Fibroblast of upper back skin (primary cell): ENCODE measurements at regions not wholly inside any gene's neighbourhood (a gene's known extent, or its start where the extent isn't known, plus 50 kb on each side); places are given as distances from the start of the nearest gene placed in this dataset.
"Not testable (repeated sequence)": the region's sequence is repeated elsewhere in the genome, so short reads cannot be mapped to it uniquely, and the experiment has no call there.

Source experiments
- DNase-seq: peaks from one replicate; pipeline ENCODE4 v3.0.0-alpha.2; 2013

DNA sequence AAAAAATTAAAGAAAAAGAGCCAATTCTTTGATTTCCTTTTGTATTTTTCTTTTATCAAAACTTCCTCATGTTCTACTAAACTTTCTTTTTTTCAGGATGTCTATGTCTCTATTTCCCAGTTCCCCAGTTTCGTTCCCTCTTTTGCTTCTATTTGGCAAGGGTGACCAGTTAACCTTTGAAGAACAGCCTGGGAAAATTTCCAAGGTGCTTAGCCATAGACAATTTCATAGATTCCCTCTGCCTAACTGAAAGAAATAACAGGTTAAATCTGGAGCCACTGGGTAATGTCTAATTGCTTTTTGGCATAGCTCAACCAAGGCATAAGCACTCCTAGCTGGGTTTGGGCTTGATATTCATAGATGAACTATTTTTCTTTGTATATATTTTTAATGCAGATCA lies 272.3 kb downstream of the ADGRL2 start:
- DNase-seq, result no peak

DNA sequence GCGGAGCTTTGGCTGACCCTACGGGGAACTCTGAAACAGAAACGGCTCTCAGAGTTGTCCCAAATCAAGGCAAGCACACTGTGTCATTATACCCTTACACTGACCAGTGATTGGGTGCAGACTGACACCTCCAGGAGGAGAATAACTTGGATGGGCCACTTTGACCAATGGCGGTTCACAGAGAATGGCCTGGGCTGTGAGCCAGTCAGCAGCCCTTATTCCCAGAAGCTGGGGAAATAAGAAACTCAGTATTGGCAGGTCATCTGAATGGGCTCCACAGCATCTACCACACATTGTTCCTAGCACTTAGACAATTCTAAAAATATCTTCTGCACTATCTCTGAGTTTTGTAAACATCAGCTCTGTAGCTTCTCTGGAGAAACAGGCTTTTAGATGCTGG lies 265.2 kb downstream of the ADGRL2 start:
- DNase-seq, result no peak

DNA sequence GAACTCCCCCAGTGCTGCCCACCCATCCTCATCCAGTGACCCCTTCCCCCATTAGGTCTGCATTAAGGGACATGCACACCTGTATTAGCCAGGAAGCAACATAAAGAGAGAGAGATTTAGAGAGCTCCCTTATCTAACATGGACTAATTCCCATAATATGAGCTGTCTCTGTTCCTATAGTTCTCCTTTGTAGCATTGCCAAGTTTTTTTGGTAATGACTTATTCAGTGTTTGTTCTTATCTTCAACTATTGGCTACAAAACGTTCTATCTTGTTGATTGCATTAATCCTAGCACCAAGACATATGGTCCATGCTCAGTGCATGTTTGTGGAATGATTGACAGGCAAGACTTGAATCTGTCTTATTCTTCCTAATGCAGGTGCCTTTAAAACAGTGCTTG lies 264.0 kb downstream of the ADGRL2 start:
- no peak for DNase-seq

DNA sequence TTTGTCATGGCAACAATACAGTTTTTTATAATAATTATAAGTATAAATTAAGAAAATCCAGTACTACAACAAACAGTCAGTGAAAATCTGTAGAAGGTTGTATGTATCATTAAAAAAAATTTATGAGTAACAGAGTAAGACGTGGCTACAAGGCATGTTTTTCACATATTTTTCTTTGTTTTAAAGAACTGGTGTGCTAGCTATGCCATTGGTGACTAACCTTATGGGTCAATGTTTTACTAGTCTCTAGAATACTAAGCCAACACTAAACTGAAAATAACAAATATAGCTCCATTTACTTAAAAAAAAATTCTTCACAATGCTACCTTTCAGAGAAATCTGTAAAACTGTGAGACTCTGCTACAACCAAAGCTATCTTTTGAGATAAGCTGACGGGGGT lies 261.5 kb downstream of the ADGRL2 start:
- DNase-seq, result no peak

DNA sequence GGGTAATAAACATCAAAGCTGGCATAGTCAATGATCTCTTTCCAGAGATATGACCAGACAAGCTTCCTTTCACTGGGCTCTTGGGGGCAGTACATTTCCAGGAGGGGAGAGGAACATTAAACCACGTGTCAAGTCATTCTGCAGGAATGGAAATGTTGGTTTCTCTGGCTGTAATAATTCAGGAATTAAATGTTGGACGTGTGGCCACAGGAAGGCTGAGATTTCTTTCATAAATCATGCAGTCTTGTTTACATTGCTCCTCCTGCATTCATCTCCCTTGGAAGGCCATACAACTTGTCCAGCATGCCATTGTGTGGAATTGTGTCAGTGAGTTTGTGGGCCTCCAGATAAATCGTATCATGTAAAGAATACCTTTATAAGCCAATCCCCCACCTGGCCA lies 259.2 kb downstream of the ADGRL2 start:
- peak; percentile 61 for DNase-seq

DNA sequence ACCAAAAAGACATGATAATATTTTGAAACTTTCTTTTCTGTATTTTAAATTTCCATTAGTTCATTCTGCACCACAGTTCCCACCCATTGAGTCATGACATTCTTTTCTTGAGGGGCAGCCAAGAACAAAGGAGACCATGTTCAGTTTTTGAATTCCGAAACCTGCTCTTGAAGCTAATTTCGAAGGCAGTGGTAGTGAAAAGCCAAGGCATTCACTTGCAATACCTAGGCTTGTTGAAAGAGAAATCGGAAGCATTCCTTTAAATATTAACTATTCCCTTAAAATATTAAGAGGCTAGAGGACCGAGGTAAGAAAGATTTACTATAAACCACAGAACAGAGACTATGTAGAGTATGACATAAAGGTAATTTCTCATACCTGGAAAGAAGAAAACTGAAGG lies 256.3 kb downstream of the ADGRL2 start:
- DNase-seq, result no peak

DNA sequence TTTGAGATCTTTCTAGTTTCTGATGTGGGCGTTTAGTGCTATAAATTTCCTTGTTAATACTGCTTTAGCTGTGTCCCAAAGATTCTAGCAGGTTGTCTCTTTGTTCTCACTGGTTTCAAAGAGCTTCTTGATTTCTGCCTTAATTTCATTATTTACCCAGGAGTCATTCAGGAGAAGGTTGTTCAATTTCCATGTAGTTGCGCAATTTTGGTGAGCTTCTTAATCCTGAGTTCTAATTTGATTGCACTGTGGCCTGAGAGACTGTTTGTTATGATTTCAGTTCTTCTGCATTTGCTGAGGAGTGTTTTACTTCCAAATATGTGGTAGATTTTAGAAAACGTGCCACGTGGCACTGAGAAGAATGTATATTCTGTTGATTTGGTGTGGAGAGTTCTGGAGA lies 254.6 kb downstream of the ADGRL2 start:
- not testable (repeated sequence) for DNase-seq

DNA sequence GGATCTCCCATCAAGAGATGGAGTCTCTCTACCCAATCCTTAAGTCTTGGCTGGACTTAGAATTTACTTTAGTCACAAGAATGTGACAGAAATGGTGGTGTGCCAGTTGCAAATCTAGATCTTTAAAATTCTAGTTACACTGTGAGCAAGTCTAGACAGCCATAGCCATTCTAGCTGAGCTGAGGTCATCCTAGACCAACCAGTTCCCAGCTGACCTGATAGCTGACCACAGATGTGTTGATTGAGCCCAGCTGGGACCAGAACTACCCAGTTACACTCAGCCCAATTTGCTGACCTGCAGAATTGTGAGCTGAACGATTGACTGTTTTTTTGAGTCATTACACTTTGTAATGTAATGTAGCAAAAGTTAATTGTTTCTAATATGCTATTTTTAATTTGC lies 251.8 kb downstream of the ADGRL2 start:
- DNase-seq, result no peak

DNA sequence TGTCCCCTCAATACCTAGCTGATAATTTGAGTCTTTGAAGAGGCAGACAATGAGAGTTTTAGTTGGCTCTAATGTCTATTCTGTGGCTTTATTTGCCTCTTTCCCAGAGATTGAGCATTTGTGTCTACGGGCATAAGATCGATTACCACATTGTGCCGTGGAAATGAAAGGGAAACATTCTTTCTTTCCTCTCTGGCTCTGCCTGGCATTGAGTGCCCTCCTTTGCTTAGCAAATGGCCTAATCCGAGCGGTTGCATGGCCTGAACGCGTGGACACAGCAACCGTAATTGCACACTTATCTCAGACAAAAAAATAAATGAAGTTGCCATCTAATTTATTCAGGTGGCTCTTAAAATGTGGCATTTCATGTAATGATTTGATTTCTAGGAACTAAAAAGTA lies 247.9 kb downstream of the ADGRL2 start:
- no peak for DNase-seq

DNA sequence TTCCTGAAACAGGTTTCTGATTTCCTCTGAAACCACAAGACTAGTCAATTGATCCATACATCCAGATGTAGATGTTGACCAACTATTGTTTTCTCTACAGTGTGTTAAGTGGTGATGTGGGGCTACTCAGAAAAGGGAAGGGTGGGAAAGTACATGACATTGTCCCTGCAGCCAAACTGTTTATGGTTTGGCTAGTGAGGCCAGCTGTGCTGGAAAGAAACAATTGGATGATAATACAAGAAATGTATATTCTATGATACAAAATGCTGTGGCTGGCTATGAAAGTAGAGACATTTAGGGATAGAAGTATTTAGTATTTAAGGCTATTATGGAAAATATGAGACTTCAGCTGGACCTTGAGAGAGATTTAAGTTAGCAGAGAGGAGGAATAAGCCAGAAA lies 244.5 kb downstream of the ADGRL2 start:
- DNase-seq, result no peak

DNA sequence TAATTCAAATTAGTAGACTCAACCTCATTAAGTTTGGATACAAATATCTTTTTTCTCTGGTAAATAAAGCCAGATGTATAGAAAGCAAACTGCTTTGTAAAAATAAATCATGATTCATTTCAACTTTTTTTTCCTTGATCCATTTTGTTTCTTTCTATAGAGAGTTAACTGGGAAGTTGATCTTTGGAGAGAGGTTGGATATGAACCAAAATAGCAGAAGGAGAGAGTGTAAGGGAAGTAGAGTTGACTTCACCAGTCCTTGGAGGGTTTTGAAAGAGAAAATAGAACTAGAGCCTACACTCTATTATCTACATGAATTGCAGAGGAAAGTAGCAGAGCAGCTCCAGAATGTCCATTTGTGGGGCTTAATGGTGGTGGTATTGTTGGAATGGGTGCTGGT lies 243.8 kb downstream of the ADGRL2 start:
- DNase-seq, result no peak

DNA sequence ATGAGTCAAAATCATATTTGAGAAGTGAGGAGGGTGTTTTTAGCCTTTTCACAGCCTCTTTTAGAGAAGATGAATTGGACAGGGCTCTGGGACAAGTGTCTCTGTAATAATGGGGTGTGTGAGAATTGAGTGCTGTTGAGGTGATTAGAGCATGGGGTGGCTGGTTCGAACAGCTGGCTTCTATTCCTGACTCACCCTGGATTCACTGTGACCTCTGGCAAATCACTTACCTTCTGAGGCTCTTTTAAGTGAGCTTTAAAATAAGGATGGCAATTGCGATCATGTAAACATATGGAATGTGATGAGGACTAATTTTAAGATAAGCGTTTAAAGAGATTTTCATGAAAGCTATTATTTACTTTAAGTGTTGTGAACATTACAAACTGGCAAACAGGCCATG lies 243.4 kb downstream of the ADGRL2 start:
- no peak for DNase-seq

DNA sequence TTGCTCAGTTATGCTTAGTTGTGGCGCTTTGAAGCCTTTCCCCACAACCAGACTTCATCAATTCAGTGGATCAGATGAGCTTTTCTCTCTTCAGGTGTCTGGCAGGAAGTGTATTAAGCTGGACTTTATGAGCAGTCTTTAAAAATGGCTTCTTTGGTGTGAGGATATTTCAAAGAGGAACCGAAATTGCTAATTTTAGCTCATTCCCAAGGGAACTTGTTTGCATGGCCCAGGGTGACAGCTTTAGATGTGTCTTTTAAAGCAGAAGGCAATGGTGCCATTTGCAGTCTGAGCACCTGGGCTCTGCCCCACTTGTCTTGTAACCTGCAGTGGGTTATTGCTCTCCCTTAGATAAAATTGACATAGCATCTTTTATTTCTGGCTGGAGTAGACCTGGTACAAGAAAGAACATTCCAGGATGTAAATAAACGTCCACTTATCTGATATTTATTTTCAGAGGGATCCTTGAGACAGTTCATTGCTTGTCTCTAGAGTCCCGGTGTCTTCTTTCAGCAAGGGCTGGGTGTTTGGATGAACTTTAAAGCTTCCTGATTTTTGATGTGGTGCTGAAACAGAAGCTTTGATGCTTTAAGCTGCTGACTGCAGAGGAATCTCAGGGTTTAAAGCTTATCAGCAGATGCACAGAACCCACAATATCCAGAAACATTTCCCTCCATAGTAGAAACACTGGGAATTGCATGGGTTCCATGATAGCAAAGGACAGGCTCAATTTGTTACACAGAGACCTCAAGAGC lies 241.7 kb downstream of the ADGRL2 start:
- DNase-seq, result no peak
